ENCODE measurements at regions not wholly inside any gene's neighbourhood (a gene's known extent, or its start where the extent isn't known, plus 50 kb on each side); places are given as distances from the start of the nearest gene placed in this dataset.

DNA sequence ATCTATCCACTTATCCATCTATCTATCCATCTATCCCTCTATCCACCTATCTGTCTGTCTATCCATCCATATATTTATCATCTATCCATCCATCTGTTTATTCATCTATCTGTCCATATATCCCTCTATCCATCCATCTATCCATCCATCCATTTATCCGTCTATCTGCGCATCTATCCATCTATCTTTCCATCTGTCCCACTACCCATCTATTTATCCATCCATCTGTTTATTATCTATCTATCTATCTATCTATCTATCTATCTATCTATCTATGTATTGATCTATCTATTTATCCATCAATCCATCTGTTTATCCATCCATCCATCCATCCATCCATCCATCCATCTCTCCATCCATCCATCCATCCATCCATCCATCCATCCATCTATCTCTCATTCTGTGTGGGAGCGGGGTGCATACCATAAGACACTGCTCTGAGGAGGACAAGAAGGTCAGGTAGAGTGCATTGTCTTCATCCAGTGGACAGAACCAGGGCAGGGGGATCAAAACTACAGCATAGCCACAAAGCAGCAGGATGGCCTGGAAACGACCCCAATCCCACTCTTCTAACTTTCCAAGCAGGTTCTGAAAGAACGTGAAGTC, 53.2 kb upstream of the ENPP6 start:
- TF ChIP-seq POLR2A (IDR thresholded peaks at IDR 0.05), result no peak
- TF ChIP-seq CTCF (IDR thresholded peaks at IDR 0.05), result no peak
